Prostate gland (tissue), 2 donors: ENCODE measurements at regions not wholly inside any gene's neighbourhood (a gene's known extent, or its start where the extent isn't known, plus 50 kb on each side); places are given as distances from the start of the nearest gene placed in this dataset.

Experiments used
- POLR2A ChIP-seq: fragments of 450-650 bp; IDR thresholded peaks from one replicate; pipeline ENCODE4 v1.6.1; 2016; ENCODE audit warnings: antibody characterized with exemption, mild to moderate bottlenecking
- POLR2AphosphoS5 ChIP-seq: sonication (generic); formaldehyde crosslinking; IDR thresholded peaks from one replicate; pipeline ENCODE4 v1.6.1; 2017; ENCODE audit warnings: antibody characterized with exemption
- TF ChIP-seq, protein P1 (sequence below), 4 experiments: fragments of 200-600 bp in 2 of 4; fragments of 450-650 bp in 2 of 4; sonication (generic) in 2 of 4; IDR thresholded peaks; 1 replicate in 3 of 4; 2 replicates in 1 of 4; pipeline ENCODE4 v1.5.1; 2016 to 2019; ENCODE audit warnings: antibody characterized with exemption in 4 of 4, mild to moderate bottlenecking in 2 of 4, moderate library complexity in 2 of 4

DNA sequence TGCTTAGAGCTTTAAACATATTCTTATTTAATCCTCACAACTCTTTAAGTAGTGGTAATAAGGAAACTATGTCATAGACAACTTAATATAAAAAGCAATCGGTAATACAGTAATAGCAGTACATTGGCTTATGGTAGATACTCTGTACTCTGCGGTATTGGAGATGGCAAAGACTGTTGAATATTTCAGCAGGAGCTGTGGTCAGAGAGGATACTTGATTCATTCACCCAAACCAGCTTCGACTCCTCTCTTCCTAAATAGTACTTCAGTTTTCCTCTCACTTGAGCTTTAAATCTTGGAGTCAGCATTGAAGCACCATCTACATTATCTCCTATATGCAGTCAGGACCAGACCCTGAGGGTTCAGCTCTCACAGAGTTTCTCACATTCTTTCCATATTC is 169.3 kb downstream of the CYB561 start:
- TF ChIP-seq, protein P1, sequence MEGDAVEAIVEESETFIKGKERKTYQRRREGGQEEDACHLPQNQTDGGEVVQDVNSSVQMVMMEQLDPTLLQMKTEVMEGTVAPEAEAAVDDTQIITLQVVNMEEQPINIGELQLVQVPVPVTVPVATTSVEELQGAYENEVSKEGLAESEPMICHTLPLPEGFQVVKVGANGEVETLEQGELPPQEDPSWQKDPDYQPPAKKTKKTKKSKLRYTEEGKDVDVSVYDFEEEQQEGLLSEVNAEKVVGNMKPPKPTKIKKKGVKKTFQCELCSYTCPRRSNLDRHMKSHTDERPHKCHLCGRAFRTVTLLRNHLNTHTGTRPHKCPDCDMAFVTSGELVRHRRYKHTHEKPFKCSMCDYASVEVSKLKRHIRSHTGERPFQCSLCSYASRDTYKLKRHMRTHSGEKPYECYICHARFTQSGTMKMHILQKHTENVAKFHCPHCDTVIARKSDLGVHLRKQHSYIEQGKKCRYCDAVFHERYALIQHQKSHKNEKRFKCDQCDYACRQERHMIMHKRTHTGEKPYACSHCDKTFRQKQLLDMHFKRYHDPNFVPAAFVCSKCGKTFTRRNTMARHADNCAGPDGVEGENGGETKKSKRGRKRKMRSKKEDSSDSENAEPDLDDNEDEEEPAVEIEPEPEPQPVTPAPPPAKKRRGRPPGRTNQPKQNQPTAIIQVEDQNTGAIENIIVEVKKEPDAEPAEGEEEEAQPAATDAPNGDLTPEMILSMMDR (IDR thresholded peaks at IDR 0.05), result no peak
- TF ChIP-seq POLR2AphosphoS5, result no peak
- no peak for TF ChIP-seq POLR2A
